GM19043 (cell line): ENCODE measurements at regions not wholly inside any gene's neighbourhood (a gene's known extent, or its start where the extent isn't known, plus 50 kb on each side); places are given as distances from the start of the nearest gene placed in this dataset.
"Not testable (repeated sequence)": the region's sequence is repeated elsewhere in the genome, so short reads cannot be mapped to it uniquely, and the experiment has no call there.

Source experiments
- ATAC-seq: cut with Tn5 transposase; IDR thresholded peaks from one replicate; pipeline ENCODE4 v1.9.1; 2021; ENCODE audit warnings: low read depth; ENCODE audit not compliant: unreplicated experiment

DNA sequence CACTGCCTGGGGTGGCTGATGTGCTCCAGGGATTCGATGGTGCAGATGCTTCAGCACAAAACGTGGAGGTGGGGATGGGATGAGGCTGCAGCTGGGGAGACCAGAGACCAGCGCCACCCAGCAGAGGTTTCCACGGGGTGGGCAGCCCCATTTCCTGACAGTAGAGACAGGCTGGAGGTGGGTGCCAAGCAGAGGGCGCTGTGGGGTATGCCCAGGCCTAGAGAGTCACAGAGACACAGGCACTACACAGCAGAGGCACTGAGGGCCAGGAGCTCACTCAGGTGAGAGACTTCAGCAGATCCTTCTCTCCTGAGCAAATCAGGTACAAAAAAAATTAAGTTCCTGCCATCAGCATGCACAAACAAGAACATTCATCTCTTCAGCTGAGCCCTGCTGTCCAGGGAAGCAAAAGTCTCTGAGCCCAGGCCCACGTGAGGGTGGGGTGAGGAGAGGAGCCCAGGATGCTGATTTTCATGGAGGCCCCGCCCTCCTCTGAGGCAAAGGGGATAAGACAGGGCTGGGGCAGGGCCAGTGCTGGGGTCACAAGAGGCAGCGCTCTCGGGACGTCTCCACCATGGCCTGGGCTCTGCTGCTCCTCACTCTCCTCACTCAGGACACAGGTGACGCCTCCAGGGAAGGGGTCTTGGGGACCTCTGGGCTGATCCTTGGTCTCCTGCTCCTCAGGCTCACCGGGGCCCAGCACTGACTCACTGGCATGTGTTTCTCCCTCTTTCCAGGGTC is 53.1 kb downstream of the GGTLC2 start:
- ATAC-seq: no peak

DNA sequence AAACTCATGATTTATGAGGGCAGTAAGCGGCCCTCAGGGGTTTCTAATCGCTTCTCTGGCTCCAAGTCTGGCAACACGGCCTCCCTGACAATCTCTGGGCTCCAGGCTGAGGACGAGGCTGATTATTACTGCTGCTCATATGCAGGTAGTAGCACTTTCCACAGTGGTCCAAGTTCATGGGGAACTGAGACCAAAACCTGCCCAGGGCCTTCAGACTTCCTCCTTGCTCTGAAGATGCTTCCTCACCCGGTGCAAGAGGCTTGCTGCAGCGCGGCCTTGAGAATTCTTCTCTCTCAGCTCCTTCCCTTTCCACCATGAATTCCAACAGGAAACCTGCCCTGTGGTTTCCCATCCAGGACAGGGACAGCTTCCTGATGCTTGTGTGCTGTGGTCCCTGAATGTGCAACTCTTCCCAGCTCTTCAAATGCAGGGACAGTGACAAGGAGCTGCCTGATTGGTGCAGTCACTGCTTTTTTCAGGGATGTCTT is 53.9 kb downstream of the GGTLC2 start:
- no peak for ATAC-seq

DNA sequence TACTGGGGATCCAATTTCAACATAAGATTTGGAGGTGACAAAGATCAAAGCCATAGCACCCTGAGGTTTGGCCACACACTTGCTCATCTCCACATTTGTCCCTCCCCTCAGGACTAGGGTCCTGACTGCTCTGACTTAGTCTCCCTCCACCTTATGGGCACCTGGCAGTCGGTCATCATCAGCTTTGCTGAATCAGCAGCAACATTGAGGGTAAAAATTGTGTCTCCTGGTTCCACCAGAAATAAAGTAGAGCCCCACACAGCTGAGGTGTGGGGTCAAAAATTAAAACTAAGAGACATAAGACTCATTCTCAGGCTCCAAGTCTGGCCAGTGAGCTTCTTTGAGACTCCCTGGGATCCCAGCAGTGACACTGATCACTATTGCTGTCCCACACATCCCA is 56.2 kb downstream of the GGTLC2 start:
- ATAC-seq: no peak

DNA sequence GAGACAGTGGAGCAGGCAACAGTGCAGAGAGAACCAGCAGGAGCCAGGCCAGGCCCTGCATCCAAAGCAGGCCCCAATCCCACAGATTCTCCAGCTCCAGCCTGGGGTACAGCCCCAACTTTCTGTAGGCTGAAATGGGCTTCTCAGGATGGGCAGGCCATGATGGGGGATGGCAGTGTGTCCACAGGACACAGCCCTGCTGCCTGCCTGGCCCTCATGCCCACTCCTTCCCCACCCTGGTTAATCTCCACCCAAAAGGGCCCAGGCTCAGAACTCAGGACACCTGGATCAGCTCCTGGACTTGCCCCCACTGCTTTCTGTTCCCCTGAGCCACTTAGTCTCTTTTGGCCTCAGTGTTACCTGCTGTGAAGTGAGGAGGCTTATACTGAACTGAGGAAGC is 57.1 kb downstream of the GGTLC2 start:
- ATAC-seq: not testable (repeated sequence)

DNA sequence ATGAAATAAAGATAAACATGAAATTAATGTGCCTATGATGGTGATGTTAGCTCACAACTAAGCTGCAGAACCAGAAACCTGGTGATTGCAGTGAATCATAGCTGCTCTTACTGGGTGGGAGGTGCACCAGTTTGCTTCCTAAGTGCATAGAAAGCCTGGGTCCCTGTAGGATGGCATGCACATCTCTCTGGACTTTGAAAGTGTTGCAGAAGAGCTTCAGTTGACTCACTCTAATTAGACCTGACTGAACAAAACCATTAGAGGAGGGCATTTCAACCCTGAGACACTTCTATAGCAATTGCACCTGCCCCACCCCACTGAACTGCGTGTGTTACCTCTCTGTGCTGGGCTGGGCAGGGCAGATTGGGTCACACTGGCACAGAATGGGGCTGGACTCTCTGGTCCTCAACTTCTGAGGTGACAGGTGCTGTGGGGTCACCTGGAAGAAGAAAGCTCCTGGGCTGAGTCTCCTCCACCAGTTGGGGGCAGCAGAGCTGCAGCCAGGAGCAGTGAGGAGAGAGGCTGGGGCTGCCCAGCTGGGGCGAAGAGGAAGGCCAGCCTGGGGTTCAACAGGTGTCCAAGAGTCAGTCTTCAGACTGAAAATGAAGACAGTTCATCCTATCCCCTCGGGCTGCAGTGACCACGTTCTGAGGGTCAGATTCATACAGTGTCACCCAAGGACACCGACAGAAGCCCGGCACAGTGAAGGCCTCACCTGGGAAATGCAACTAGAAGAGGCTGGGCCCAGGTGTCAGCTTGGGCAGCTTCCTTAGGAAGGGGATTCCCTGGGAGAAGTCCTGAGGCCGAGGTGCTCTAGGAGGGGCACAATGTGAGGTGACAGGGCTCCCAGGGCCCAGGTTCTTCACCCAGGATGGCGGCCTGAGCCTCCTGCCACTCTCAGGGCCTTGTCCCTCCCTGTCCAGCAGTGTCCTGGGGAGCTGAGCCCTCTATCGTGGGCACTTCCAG is 58.1 kb downstream of the GGTLC2 start:
- no peak for ATAC-seq

DNA sequence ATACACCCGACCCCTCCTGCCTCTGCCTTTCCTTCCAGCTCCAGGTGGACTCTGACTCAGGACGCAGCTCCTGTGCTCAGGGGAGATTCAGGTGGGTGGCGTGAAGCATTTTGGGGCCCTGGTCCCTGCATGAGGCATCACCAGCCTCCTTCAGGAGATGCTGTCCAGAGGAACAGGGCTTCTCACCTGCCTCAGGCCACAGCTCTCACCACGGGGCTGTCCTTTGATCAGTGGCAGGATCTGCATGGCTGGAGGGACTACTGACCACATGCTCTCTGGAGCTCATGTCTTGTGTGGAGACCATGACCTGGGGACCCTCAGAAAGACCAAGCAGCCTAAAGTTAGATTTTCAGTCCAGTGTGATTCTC is 58.8 kb downstream of the GGTLC2 start:
- no peak for ATAC-seq

DNA sequence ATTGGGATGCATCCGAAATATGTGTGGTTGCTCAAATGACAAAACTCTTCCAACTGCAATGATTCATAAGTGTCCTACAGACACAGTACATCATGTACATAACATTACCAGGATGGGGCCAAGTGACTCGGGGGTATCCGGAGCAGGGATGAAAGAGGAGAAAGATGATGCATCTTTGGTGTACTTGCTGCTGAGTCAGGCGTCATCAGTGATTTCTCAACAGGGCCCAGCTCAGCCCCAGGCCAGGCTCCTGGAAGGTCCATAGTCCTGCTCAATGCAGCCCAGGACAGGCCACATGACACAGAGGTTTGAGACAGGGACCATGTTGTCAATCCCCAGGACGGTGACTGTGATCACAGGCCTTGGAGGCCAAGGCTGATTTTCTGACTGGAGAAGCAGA is 59.3 kb downstream of the GGTLC2 start:
- ATAC-seq: no peak

DNA sequence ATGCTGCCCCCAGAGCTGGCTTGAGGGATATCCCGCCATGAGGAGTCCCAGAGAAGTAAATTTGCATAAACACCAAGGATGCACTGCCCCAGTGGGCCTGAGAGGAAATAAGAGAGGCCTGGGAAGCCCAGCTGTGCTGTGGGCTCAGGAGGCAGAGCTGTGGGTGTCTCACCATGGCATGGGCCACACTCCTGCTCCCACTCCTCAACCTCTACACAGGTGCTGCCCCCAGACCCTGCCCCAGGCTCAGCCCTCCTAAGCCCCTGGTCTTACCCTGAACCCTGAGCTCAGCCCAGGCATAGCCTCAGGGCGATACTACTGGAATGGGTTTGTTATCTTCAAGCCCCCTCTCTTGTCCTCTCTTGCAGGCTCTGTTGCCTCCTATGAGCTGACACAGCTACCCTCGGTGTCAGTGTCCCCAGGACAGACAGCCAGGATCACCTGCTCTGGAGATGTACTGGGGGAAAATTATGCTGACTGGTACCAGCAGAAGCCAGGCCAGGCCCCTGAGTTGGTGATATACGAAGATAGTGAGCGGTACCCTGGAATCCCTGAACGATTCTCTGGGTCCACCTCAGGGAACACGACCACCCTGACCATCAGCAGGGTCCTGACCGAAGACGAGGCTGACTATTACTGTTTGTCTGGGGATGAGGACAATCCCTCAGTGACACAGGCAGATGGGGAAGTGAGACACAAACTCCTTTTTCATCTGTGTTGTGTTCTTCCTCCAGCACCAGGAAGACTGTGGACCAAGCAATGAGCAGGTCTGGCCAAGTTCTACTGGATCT is 59.9 kb downstream of the GGTLC2 start:
- no peak for ATAC-seq

DNA sequence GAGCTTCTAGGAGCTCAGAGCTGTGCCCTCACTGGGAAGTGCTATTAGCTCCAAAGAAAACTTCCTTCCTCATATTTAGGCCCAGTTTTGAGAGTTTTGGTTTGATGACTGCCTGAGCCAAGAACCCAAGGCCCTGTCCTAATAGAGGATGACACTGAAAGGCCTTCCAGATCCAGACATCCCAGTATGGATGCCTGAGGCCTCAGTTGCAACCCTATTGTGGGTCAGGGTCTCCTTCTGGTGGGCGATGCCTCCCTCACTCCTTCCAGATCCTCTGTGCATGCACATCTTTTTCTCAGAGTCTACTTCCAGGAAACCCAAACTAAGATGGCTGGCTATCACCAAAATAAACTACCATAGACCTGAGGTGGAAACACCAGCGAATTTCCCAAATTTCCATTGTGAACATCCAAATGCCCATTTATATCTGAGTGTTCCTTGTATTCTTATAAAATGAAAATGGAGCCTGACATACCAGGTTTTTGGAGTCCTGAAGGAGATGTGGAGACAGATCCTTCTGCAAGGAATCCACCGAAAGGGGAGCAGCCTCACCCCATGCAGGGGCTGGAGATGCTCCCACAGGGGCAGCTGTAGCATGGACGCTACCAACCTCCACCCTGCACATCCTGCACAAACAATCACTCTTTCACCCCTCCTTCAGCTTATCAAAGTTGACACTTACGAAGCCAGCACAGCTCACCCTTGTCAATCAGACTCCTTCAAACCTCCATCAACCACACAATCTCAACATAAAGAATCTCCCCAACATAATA is 61.1 kb downstream of the GGTLC2 start:
- no peak for ATAC-seq

DNA sequence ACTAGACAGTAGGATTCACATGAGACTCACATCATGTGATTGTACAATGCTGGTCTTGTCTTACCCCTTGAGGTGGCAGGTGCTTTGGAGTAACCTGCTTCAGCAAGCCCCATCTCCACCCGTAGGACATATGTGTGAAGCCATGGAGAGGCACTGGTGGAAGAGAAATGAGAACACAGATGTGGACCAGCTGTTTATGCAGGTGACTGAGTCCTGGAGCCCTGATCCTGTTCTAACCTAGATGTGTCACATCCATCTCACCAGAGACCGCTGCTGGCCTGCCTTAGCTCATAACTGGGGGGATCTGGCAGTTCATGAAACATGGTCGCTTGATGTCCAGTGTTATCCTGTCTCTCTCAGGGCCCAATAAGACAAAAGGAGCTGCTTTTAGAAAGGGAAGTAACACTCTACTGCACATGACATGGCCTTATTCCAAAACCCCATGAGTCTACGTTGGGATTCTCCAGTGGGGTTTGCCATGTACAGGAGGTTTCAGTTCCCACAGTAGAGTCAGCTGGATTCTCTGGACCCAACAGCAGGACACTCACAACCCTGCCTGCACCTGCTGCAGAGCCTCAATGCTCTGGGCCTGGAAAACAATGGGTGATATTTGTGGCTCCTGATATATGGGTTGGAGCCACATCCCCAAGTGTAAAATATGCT is 62.0 kb downstream of the GGTLC2 start:
- ATAC-seq: no peak

DNA sequence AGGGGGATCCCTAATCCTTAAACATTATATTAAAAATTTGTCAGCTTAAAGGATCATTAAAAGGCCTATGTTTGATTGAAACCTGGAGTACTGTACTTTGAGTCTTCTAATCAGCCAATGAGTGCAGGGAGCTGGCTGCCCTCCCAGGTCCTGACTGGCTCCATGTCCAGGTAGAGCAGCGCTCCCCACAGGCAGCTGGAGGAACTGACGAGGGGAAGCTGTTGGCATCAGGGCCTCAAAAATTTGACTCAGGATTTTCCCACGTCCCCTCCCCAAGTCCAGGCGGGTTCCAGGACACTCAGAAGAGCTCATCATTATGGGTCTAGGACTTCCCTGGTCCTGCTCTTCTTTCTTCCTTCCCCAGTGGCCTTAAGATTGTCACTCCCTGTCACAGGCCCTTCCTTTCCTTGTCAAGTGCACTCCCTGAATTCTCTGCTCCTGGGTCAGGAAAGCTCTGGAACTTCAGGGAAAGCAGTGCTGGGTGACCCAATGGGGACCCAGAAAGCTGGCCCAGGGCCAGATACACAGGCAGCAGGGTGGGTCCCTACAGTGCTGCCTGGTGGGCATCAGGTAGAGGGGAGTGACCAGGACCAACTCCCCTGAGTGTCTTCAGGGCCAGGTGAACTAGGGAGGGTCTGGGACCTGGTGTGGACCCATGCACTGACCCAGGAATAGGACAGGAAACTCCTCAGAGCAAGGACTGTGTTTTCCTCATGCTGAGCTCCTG is 65.5 kb downstream of the GGTLC2 start:
- no peak for ATAC-seq

DNA sequence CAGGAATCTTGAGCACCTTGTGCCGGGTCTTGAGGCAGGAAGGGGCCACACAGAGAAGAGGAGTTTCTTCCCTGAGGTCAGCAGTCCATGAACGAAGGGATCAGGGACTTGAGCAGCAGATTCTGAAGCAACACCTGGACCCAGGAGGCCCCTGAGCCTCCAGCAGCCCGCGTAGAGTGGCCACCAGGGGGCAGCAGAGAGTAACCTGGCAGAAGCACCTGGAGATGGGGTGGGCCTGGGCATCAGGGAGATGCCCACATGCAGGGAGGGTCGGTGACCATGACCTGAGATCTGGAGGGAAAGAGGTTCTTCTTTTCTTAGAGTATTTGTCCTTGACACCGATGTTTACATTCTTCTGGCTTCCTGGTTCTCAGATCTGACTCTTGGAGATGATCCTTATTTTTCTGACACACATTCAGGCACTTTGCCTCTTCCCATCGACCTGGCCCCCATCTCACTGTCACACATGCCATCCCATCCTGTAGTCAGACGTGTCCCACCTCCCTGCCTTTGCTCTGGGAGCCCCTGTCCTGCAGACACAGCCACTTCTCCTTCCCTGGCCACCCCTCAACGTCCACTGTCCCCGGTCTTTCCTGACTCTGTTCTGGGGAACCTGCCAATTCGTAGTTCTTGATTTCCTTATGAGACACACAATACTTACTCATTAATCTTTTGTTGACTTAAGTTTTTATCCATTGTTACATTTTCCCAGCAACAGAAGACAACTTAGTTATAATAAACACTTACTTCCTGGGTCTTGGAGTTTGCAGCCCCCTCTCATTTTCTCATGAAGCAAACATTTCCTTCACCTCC is 66.5 kb downstream of the GGTLC2 start:
- no peak for ATAC-seq

DNA sequence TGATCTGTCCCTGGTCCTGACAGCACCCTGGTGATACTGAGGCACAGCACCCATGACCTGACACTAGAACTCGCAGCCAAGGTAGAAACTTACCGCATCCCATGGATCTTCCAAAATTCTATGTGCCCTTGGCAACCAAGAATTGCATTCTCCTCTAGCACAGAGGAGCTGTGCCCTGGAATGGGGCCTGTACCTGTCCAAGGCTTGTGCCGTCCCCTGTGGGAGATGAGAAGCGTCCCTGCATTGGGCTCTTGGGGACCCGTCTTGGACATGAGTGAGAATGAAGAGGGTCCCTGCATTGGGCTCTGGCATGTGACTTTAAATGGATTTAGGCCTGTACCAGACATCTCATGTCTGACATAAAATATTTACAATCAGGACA is 67.1 kb downstream of the GGTLC2 start:
- no peak for ATAC-seq

DNA sequence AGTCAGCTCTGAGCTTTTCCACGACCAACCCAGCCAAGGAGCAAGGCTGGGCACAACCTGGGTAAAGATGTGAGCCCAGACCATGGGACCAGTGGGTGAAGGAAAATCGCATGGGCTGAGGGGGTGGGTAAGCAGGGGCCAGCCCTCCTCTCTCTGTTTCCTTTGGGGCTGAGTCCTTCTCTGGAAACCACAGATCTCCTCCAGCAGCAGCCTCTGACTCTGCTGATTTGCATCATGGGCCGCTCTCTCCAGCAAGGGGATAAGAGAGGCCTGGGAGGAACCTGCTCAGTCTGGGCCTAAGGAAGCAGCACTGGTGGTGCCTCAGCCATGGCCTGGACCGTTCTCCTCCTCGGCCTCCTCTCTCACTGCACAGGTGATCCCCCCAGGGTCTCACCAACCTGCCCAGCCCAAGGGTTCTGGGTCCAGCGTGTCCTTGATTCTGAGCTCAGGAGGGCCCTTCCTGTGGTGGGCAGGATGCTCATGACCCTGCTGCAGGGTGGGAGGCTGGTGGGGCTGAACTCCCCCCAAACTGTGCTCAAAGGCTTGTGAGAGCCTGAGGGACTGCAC is 67.8 kb downstream of the GGTLC2 start:
- ATAC-seq: no peak

DNA sequence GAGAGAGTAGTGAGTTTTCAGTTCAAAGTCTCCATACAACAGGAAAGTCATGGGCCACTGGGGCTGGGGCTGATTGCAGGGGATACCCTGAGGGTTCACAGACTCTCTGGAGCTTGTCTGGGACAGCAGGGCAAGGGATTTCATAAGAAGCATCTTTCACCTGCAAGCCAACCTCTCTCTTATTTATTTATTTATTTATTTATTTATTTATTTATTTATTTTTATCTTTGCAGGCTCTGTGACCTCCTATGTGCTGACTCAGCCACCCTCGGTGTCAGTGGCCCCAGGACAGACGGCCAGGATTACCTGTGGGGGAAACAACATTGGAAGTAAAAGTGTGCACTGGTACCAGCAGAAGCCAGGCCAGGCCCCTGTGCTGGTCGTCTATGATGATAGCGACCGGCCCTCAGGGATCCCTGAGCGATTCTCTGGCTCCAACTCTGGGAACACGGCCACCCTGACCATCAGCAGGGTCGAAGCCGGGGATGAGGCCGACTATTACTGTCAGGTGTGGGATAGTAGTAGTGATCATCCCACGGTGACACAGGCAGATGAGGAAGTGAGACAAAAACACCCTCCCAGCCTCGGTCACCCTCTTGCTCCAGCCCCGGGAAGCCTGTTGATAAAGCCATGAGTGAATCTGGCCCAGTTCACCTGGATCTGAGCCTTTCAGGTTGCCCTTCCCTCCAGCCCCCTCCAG is 68.4 kb downstream of the GGTLC2 start:
- ATAC-seq: no peak

DNA sequence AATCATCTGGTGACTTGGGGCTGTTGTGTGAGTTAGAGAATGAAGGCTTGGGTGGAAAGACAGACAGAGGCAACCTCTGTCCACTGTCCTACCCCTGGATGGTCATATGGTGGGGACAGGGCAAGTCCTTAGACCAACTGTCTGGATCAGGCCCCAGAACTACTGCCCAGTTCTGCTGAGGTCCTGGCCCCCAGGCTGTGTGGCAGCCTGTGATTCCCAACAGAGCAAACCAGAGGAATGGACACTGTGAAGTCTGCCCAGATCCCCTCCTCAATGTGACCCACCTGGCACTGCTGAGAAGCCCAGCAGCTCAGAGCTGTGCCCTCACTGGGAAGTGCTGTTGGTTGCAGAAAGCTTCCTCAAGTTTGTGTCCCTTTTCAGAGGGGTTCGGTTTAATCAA is 69.0 kb downstream of the GGTLC2 start:
- no peak for ATAC-seq

DNA sequence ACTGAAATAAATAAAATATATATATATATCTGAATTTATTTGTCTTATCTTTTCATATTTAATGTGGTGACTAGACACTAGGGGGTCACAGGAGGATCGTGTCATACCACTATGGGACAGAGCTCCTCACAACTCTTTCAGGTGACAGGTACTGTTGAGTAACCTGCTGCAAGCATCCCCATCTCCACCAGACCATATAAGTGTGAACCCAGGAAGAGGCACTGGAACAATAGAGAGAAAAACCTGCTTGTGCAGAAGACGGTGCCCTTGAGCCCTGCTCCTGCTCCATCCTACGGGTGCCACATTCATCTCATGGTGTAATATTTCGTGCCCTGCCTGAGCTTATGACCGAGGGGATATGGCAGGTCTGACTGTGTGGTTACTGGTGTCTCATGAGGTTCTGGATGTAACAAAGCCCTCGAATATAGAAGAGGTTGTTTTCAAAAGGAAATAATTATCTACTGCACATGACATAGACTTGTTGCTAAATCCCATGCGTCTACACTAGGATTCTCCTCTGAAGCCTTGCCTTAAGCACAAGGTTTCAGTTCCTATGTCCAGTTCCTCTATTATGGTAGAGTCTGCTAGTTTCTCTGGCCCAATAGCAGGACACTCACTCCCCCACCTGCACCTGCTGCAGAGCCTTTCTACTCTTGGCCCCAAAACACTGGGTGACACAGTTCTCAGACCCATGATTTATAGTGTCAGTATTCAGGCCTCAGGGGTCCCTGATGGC is 70.4 kb downstream of the GGTLC2 start:
- ATAC-seq: no peak
